CD14-positive monocyte (primary cell): ENCODE measurements at regions not wholly inside any gene's neighbourhood (a gene's known extent, or its start where the extent isn't known, plus 50 kb on each side); places are given as distances from the start of the nearest gene placed in this dataset.
"Not testable (repeated sequence)": the region's sequence is repeated elsewhere in the genome, so short reads cannot be mapped to it uniquely, and the experiment has no call there.

ENCODE experiments used
- DNase-seq, 3 donors: peaks; one replicate each; pipeline ENCODE4 v3.0.0-alpha.2; 2011 to 2022
- H2AFZ ChIP-seq: 2 replicates; pipeline ENCODE4 v1.6.0; 2012; ENCODE audit warnings: mild to moderate bottlenecking, low read depth, low read length, inconsistent platforms; ENCODE audit not compliant: insufficient read depth, poor library complexity, severe bottlenecking
- H3K27ac ChIP-seq, 2 donors: 1 replicate in 1 of 2; 2 replicates in 1 of 2; pipeline ENCODE4 v1.5.1; 2012 to 2013; ENCODE audit warnings: low read length in 2 of 2, control low read depth in 1 of 2, inconsistent platforms in 1 of 2, low read depth in 1 of 2, mild to moderate bottlenecking in 1 of 2
- H3K27me3 ChIP-seq, 2 donors: one replicate each; pipeline versions ENCODE4 v1.6.0 to v1.6.1; 2011 to 2013; ENCODE audit warnings: low read length in 2 of 2; ENCODE audit not compliant: control insufficient read depth in 2 of 2, insufficient read depth in 2 of 2
- H3K36me3 ChIP-seq, 2 donors: replicated peaks in 1 of 2; 1 replicate in 1 of 2; 2 replicates in 1 of 2; pipeline versions ENCODE4 v1.5.1 to v1.6.1; 2012 to 2013; ENCODE audit warnings: low read length in 2 of 2, control low read depth in 1 of 2, inconsistent platforms in 1 of 2, mild to moderate bottlenecking in 1 of 2; ENCODE audit not compliant: insufficient read depth in 2 of 2, control insufficient read depth in 1 of 2
- H3K4me1 ChIP-seq, 2 donors: 1 replicate in 1 of 2; 2 replicates in 1 of 2; pipeline versions ENCODE4 v1.5.1 to v1.6.1; 2012 to 2013; ENCODE audit warnings: low read length in 2 of 2, control low read depth in 1 of 2, inconsistent platforms in 1 of 2, mild to moderate bottlenecking in 1 of 2, moderate library complexity in 1 of 2; ENCODE audit not compliant: insufficient read depth in 2 of 2, control insufficient read depth in 1 of 2
- H3K4me2 ChIP-seq: replicated peaks from 2 replicates; pipeline ENCODE3; 2012; ENCODE audit warnings: low read length, moderate library complexity, mild to moderate bottlenecking; ENCODE audit not compliant: poor library complexity, severe bottlenecking; ENCODE audit errors: extremely low read depth
- H3K4me3 ChIP-seq, 3 experiments: fragments of 200-600 bp in 1 of 3; sonication (generic) in 1 of 3; replicated peaks in 1 of 3; 1 replicate in 2 of 3; 2 replicates in 1 of 3; pipeline ENCODE4 v1.5.1; 2011 to 2013; ENCODE audit warnings: low read length in 3 of 3, mild to moderate bottlenecking in 3 of 3, control low read depth in 2 of 3, low read depth in 2 of 3, inconsistent platforms in 1 of 3, moderate library complexity in 1 of 3
- H3K79me2 ChIP-seq: 2 replicates; pipeline ENCODE4 v1.6.0; 2012; ENCODE audit warnings: mild to moderate bottlenecking, control low read depth, inconsistent platforms, low read length, moderate library complexity; ENCODE audit not compliant: insufficient read depth
- H3K9ac ChIP-seq: 2 replicates; pipeline ENCODE4 v1.6.0; 2017; ENCODE audit warnings: low read length, mild to moderate bottlenecking; ENCODE audit not compliant: insufficient read depth, poor library complexity, severe bottlenecking
- H3K9me3 ChIP-seq, 2 donors: replicated peaks in 1 of 2; 1 replicate in 1 of 2; 2 replicates in 1 of 2; pipeline versions ENCODE4 v1.5.1 to v1.6.1; 2012 to 2013; ENCODE audit warnings: low read length in 2 of 2, control low read depth in 1 of 2; ENCODE audit not compliant: control insufficient read depth in 1 of 2, insufficient read depth in 1 of 2
- H4K20me1 ChIP-seq: 2 replicates; pipeline ENCODE4 v1.6.0; 2012; ENCODE audit warnings: mild to moderate bottlenecking, low read length, control low read depth, moderate library complexity; ENCODE audit not compliant: insufficient read depth
- H3K27ac Mint-ChIP-seq, 7 donors: one replicate each; pipeline ENCODE4 v1.8.0; 2020; ENCODE audit warnings: mild to moderate bottlenecking in 7 of 7, mixed read lengths in 7 of 7, moderate library complexity in 6 of 7, inconsistent platforms in 2 of 7
- H3K27me3 Mint-ChIP-seq, 3 donors: one replicate each; pipeline ENCODE4 v1.8.0; 2021 to 2022; ENCODE audit warnings: low read depth in 3 of 3, mild to moderate bottlenecking in 3 of 3, mixed read lengths in 3 of 3, moderate library complexity in 3 of 3, inconsistent platforms in 1 of 3
- H3K36me3 Mint-ChIP-seq, 2 donors: one replicate each; pipeline ENCODE4 v1.8.0; 2020; ENCODE audit warnings: mixed read lengths in 2 of 2, inconsistent platforms in 1 of 2, mild to moderate bottlenecking in 1 of 2
- H3K4me1 Mint-ChIP-seq: one replicate; pipeline ENCODE4 v1.8.0; 2020; ENCODE audit warnings: mild to moderate bottlenecking, mixed read lengths
- H3K4me3 Mint-ChIP-seq, 2 donors: one replicate each; pipeline ENCODE4 v1.8.0; 2020; ENCODE audit warnings: mild to moderate bottlenecking in 2 of 2, mixed read lengths in 2 of 2, moderate library complexity in 1 of 2
- H3K9me3 Mint-ChIP-seq, 7 donors: one replicate each; pipeline ENCODE4 v1.8.0; 2020 to 2022; ENCODE audit warnings: mixed read lengths in 7 of 7, mild to moderate bottlenecking in 6 of 7, moderate library complexity in 6 of 7, inconsistent platforms in 2 of 7
- WGBS: methylation state at CpG from one replicate; pipeline ENCODE4 v1.1.5; 2013; ENCODE audit warnings: missing lambda C conversion rate; ENCODE audit not compliant: insufficient coverage; 5-methylcytosine and 5-hydroxymethylcytosine counted together
- intact Hi-C, 2 donors: fragments of 100-400 bp; cut with micrococcal nuclease; formaldehyde crosslinking; loops; one replicate each; pipeline versions ENCODE4 v1.15.0 to v1.15.1; 2023
- TF ChIP-seq, protein P1 (sequence below): fragments of 200-600 bp; IDR thresholded peaks from one replicate; pipeline ENCODE4 v1.8.0; 2022; ENCODE audit warnings: antibody characterized with exemption, mild to moderate bottlenecking

GRCh38 chr2:31802711-31803110 lies 208.1 kb downstream of the MEMO1 start:
- no peaks in the 10 kb centered on the region for H3K36me3 ChIP-seq
- H3K27me3 Mint-ChIP-seq = peaks cover 0 to 2% (median 1%) of the 10 kb centered on the region in 3 donors
- H3K4me3 Mint-ChIP-seq = no peak overlapping the region
- intact Hi-C loops = no loop called here
- peaks cover 4 to 26% (median 16%) of the 10 kb centered on the region in 7 donors for H3K9me3 Mint-ChIP-seq
- H4K20me1 ChIP-seq = no peaks in the 10 kb centered on the region
- TF ChIP-seq, protein P1, sequence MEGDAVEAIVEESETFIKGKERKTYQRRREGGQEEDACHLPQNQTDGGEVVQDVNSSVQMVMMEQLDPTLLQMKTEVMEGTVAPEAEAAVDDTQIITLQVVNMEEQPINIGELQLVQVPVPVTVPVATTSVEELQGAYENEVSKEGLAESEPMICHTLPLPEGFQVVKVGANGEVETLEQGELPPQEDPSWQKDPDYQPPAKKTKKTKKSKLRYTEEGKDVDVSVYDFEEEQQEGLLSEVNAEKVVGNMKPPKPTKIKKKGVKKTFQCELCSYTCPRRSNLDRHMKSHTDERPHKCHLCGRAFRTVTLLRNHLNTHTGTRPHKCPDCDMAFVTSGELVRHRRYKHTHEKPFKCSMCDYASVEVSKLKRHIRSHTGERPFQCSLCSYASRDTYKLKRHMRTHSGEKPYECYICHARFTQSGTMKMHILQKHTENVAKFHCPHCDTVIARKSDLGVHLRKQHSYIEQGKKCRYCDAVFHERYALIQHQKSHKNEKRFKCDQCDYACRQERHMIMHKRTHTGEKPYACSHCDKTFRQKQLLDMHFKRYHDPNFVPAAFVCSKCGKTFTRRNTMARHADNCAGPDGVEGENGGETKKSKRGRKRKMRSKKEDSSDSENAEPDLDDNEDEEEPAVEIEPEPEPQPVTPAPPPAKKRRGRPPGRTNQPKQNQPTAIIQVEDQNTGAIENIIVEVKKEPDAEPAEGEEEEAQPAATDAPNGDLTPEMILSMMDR = no peak
- H3K27me3 ChIP-seq = no peaks in the 10 kb centered on the region
- H3K9ac ChIP-seq = no peak overlapping the region
- no peak for DNase-seq
- H3K27ac Mint-ChIP-seq = no peak overlapping the region
- H3K27ac ChIP-seq = no peak overlapping the region
- no peaks in the 10 kb centered on the region for H3K36me3 Mint-ChIP-seq
- no peaks in the 10 kb centered on the region for H3K4me1 ChIP-seq
- no peak overlapping the region for H3K4me3 ChIP-seq
- H3K9me3 ChIP-seq = peaks cover 0 to 9% of the 10 kb centered on the region in 2 donors
- no peaks in the 10 kb centered on the region for H3K79me2 ChIP-seq
- no peak overlapping the region for H3K4me2 ChIP-seq
- peaks cover 9% of the 10 kb centered on the region for H3K4me1 Mint-ChIP-seq
- WGBS = 93% methylated on average over 2 of the region's 7 CpGs
- no peak overlapping the region for H2AFZ ChIP-seq

DNA sequence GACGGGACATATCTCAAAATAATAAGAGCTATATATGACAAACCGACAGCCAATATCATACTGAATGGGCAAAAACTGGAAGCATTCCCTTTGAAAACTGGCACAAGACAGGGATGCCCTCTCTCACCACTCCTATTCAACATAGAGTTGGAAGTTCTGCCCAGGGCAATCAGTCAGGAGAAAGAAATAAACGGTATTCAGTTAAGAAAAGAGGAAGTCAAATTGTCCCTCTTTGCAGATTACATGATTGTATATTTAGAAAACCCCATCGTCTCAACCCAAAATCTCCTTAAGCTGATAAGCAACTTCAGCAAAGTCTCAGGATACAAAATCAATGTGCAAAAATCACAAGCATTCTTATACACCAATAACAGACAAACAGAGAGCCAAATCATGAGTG lies 211.5 kb downstream of the MEMO1 start:
- intact Hi-C loops, H3K4me3 Mint-ChIP-seq: not testable (repeated sequence)

More for the DNA sequence above, 211.5 kb downstream of the MEMO1 start:
- not testable (repeated sequence) for H3K36me3 Mint-ChIP-seq, DNase-seq, H3K36me3 ChIP-seq, H3K4me1 ChIP-seq, H3K27ac Mint-ChIP-seq, H3K4me3 ChIP-seq, H3K4me1 Mint-ChIP-seq, H3K4me2 ChIP-seq, H3K79me2 ChIP-seq, H3K9ac ChIP-seq, H4K20me1 ChIP-seq, H3K27me3 ChIP-seq, H3K27ac ChIP-seq, H3K27me3 Mint-ChIP-seq, H2AFZ ChIP-seq
- peaks cover 4 to 18% of the 10 kb centered on the region in 2 donors for H3K9me3 ChIP-seq
- 100% methylated on average over 1 of the region's 4 CpGs for WGBS
- peaks cover 18 to 36% (median 28%) of the 10 kb centered on the region in 7 donors for H3K9me3 Mint-ChIP-seq
